Dermis microvascular lymphatic vessel endothelial cell (primary cell): ENCODE measurements at regions not wholly inside any gene's neighbourhood (a gene's known extent, or its start where the extent isn't known, plus 50 kb on each side); places are given as distances from the start of the nearest gene placed in this dataset.

ENCODE experiments used
- DNase-seq, 2 donors: peaks; one replicate each; pipeline versions ENCODE4 v3.0.0 to v3.0.0-alpha.2; 2010; ENCODE audit warnings: low read depth in 2 of 2

DNA sequence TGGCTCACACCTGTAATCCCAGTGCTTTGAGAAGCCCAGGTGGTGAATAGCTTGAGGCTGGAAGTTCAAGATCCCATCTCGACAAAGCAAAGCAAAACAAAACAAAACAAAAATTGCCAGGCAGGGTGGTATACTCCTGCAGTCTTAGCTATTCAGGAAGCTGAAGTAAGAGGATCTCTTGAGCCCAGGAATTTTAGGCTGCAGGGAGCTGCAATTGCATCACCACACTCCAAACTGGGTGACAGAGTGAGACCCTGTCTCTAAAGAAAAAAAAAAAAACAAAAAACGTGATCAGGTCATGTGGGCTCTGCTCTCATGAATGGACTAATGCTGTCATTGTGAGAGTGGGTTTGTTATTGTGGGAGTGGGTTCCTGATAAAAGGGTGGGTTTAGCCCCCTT lies 409.1 kb downstream of the NPIPA7 start:
- DNase-seq, result no peak

DNA sequence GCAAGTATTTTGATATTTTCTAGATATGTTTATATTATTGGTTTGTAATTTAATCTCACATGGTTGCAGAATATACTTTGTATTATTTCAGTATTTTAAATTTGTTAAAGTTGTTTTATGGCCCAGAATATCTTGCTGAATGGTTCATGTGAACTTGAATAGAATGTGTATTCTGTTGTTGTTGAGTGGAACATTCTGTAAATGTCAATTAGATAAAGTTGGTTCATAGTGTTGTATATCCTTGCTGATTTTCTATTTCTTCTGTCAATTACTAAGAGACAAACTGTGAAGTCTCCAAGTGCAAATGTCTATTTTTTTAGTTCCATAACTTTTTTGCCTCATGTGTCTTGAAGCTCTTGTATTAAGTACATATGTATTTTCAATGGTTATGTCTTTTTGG lies 411.7 kb downstream of the NPIPA7 start:
- DNase-seq, result no peak

DNA sequence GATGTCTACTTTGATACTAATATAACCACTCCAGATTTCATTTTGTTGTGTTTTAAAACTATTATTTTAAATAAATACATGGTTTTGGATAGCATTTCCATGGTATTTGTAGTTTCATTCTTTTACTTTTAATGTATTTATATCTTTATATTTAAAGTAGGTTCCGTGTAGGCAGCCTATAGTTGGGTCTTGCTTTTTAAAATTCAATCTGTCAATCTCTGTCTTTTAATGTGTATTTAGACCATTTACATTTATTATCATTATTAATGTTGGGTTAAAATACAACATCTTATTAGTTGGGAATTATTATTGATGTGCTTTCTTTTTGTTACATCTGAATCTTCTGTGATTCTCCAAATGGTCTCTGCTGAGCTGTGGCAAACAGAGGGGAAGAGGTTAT lies 412.1 kb downstream of the NPIPA7 start:
- no peak for DNase-seq

DNA sequence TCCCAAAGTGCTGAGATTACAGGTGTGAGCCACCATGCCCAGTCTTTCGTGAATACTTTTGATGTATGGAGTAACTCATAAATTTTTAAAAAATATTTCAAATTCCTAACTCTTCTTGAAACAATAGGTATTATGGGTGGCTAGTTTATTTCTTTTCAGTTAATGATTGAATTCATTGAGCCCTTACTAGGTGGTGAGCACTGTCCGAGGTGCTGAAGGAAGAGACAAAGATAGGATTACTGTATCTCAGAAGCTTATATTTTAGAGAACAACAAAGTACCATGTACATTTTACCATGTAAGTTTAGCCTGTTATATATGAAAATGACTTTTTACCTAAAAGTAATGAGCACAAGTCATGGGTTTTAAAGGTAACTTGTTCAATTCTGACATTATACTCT lies 418.3 kb downstream of the NPIPA7 start:
- no peak for DNase-seq

DNA sequence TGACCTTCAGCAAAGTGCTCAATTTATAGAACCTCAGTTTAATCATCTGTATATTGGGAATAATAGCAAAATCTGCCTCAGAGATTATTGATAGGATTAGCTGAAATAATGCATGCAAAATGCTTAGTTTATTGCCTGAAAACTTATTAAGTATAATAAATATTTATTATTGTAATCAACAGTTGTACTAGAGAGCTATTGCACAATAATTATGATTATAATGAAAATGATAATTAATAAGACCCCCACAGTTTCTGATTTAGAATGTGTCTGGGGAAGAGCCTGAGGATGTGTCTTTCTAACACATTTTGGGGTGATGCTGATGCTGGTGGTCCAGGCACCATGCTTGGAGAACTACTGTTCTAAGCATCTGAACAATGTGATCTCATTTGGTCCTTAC lies 419.6 kb downstream of the NPIPA7 start:
- no peak for DNase-seq

DNA sequence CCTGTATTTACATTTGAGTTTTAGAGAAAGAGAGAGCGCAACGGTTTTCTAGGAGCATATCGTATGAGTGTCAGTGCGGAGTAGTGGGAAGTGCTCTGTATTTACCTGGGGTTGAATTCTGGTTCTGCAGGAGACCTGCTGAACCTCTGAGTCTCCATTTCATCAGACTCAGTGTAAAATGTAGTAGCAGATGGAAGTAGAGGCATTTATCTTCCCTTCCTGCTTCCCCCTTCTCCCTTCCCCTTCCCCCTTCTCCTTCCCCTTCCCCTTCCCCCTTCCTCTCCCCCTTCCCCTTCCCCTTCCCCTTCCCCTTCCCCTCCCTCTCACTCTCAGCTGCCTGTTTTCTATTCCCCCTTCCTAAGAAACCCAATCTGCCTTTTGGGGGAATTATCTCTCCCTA lies 426.9 kb downstream of the NPIPA7 start:
- DNase-seq, result no peak

DNA sequence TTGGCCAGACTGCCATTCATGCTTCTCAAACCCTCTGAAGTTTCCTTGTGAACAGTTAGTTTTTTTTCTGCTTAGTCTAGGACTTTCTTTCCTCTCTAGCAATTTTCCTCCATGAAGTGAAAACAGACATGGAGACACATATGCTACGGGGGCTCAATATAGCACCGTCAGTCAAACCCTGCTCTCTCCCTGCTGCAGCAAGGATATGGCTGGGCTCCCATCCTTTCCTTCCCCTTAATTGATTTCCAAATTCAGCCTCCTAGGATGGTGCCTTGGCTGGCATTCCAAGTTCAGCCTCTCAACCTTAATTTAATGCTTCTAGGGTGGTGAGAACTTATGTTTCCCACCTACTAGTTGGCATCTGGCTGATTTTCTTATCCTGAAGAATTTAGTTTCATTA lies 436.7 kb downstream of the NPIPA7 start:
- DNase-seq, result no peak

DNA sequence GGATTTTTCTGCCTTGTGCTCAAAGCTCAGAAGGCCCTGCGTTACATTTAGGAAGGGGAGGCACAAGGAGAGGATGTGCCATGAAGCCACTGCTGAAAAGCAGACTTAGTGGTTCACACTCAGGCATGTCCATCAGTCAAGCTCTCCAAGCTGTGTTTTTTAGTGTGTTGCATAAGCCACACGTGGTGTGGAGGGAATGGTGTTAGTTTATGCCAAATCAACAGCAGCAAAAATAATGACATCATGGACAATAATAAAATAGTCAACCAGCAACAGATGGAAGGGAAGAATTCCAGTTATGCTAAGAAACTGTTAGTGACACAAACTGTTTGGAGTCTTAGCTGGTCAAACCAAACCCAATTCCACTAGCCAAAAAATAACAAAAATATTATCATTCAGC lies 438.3 kb downstream of the NPIPA7 start:
- DNase-seq, result no peak

DNA sequence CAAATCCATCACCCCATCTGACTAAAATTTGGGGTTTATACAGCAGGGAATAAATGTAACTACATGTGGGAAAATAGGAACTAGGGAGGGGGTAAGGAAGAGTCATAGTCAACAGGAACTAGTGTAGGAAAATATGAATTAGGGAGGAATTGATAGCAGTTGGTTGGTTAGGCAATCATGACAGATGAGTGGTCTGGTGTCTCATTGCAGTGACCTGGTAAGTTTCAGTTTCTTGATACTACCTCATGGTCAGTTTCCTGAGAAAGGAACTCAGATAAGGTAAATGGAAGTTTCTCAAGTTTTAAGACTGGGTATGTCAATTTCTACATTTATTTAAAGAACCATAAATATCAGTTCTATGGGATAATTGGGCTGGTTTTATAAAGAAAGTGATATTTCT lies 442.3 kb downstream of the NPIPA7 start:
- DNase-seq, result no peak

DNA sequence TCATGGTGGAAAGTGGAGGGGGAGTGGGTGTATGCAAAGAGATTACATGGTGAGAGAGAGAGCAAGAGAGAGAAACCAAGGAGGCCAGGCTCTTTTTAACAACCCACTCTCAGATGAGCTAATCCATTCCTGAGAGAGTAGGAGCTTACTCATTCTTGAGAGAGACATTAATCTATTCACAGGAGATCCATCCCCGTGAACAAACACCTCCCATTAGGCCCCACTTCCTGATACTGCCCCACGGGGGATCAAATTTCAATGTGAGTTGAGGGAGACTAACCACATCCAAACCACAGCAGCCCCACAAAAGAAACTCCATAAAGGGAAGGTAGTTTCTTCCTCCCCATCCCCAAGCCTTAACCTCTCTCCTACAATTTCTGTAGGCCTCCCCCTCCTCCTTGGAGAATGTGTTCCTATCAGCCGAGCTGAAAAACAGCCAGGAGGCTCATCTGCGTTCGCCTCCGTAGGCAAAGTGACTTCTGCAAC lies 450.0 kb downstream of the NPIPA7 start:
- DNase-seq, result no peak

DNA sequence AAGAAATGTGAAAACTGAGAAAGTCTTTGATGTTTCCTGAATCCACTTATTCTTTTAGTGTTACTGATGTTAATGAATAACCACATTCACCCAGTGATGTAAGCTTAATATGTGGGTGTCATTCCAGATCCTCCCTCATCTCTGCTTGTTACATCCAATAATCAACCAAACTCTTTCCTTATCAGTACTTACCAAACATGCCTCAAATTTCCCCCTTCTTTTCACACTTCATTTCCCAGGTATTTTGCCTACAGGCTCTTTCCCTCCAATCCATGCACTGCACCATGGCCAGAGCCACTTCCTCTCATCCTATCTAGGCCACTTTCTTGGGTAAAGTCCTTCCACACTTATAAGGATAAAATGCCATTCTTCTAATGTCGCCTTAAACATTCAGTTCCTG lies 451.5 kb downstream of the NPIPA7 start:
- DNase-seq, result no peak

DNA sequence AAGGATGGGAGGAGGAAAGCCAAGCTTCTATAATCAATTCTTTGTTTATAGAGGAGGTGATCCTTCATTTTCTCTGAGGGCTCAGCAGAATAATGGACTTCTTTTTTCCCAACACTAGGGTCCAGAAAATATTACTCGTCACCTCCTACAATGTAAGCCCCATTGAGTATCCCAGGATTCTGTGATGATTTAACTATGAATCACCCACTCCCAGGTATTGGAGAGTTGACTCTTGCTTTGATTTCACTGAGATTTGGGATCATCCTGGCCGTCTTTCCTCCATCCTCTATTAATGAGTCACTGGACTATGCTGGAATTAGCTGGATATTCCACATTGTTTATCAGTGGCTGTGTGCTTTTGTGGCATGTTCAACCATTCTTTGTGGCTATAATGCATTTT lies 452.0 kb downstream of the NPIPA7 start:
- no peak for DNase-seq

DNA sequence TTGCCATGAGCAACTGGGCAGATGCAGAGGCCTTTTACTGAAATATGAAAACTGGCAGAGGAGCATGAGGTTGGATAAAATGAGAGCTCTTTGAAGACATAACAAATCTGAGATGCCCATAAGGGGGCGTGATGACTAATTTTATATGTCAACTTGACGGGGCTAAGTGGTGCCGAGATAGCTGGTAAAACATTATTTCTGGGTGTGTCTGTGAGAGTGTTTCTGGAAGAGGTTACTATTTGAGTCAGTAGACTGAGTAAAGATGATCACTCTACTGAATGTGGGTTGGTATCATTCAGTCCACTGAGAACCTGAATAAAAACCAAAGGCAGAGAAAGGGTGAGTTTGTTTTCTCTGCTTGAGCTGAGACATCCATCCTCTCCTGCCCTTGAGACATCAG lies 454.2 kb downstream of the NPIPA7 start:
- DNase-seq, result no peak

DNA sequence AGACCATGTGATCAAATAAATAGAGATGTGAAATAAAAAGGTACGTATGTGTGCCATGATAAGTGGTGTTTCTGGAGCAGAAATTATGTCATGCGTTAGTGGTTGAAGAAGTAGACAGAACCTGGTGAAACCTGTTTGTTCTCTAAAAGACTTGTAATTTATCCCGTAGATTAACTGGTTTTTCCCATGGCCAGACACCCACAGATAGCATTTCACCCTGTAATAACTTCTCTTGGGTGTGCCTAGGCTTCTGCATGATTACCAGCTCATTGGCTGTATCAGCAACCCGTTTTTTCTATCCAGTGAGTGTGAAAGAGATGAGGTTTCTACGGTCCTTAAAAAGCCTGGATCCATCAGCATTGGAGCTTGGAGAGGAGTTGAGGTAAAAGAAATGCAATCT lies 471.3 kb downstream of the NPIPA7 start:
- no peak for DNase-seq

DNA sequence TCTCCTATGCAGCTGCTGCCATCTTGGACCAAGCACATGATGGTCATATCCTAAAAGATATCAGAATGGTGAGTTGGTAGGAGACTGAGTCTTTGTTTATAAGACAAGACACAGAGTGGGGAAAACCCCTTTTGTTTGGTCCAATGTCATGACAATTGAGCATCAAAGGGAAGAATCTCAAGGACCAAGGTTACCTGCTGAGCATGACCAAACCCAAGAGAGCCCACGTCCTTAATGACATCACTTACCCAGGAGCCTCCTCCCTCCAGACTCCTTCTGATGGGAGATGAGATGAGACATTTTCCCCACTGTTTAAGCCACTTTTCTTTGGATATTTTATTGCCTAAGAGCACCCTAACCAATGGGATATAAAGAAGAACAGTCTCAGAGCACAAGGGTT lies 478.1 kb downstream of the NPIPA7 start:
- no peak for DNase-seq

DNA sequence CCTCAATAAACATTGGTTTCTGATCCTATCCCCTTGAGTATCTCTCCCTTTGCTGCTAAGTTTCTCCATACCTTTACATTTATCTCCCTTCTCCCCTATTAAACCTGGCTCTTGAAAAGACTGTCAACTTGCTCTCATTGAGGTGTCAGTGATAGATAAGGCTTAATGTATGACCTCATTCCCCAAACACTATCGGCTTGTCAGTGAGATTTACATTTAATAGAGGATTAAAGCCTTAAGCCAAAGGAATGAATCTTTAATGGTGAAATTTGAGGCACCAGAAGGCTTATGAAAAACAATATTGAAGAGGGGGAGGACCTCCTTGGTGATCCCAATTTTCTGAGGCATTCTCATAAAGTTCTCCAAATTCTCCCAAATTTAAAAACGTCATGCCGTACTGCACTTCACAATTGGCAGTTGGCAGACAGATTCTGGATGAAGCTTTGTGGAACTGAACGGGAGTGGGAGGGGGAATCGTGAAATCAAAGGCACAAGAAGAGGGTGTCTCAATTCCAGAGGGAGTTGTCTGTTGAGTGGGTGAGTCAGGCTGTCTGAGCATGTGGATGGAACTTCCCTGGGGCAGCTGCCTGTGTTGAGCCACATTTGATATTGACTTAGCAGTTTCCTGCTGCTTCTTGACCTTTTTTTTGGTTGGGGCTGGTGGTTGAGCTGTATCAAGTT lies 478.8 kb downstream of the NPIPA7 start:
- no peak for DNase-seq

DNA sequence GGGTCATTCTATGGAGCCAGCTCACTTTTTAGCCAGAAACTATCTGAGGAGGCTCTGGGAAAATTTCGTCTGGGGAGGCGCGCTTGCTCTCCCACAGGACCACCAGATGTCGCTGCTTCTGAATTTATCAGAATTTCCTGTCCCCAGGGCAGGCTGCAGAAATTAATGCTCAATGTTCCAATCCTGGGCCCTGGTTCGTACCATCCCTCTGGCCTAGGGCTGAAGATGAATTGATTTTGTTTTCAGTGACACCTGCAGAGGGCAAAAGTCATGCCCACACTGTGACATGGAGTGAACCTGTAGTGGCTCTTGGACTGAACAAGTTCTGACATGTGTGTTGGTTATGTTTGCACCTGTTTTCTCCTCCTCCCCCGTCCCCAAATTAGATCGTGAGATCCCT lies 482.6 kb downstream of the NPIPA7 start:
- peak in 1 of 2 donors; percentile 27 for DNase-seq

DNA sequence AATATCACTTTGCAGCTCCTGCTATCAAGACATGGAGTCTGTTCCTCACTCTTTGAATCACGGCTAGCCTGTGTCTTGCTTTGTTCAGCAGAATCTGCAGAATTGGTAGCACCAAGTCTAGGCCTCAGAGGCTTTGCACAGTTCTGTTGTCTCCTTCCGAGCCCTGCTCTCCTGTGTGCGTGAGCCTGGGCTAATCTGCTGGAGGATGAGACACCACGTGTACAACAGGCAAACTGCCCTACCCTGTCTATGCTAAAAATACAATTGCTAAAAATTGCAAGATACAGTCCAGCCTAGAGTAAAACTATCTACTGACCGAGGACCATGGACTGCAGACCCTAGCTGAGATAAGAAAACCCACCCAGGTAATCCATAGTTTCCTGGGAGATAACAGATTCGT lies 484.7 kb downstream of the NPIPA7 start:
- DNase-seq, result no peak

DNA sequence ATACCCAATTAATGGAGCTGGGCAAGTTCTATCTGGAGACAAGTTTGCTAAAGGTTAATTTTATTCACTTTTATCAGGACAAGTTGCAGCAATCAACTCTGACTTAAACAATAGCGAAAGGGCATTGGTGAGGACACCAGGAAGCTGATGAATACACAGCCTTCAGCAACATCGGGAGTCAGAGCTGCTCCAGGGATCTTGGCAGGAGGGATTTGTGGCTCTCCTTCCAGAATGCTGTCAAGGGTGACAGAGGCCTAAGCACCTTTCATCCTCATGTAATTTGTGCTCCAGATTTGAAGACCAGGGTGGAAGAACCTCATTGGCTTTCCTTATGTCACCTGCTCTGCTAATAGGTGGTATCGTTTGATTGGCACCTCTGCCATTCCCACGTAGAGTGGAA lies 485.6 kb downstream of the NPIPA7 start:
- DNase-seq, result no peak

DNA sequence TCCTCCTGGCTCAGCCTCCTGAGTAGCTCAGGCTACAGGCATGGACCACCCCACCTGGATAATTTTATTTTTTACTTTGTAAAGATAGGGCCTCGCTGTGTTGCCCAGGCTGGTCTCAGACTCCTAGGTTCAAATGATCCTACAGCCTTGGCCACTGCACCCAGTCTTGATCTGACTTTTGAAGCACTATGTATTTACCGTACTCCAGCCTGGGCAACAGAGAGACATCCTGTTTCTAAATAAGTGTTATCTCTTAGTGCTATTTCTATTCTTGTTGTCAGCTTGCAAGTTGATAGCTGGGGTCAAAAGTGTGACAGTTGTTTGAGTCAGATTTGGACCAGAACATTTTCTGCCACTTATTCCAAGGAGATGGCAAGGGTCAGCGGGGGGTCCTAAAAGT lies 486.4 kb downstream of the NPIPA7 start:
- DNase-seq, result no peak

DNA sequence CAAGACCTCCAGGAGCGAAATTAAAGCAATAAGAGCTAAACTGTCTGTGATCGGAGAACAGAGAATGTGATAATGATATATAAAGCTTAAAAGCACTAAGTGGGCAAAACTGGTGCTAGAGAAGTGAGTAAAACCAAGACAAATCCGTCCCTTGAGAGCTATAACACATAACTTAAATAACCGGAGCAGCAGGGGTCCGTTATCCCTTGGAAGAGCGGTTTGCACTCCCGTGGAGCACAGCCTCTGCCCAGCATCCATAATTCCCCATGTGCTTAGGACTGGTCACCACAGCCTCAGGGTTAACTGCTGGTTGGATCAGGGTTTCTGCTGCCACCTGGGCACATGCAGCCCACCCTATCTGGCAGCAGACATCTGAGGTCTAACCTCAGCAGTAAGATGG lies 489.0 kb downstream of the NPIPA7 start:
- DNase-seq, result no peak

DNA sequence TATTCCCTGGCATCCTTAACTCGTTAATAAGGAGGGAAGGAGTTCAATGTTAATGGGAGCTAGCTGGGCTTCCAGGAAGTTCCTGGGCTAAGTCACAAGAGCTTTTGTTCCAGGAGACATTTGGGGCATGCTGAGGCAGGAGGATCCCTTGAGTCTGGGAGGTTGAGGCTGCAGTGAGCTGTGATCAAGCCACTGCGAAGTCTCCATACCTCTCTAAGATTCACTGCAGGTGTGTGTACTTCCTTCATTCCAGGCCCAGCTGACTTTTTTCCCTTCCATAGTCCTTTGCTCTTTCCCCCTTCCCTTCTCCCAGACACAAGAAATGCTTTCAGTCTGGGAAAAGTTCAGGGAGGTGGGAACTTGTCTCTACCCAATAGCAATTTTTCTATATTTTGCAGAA lies 489.8 kb downstream of the NPIPA7 start:
- no peak for DNase-seq

DNA sequence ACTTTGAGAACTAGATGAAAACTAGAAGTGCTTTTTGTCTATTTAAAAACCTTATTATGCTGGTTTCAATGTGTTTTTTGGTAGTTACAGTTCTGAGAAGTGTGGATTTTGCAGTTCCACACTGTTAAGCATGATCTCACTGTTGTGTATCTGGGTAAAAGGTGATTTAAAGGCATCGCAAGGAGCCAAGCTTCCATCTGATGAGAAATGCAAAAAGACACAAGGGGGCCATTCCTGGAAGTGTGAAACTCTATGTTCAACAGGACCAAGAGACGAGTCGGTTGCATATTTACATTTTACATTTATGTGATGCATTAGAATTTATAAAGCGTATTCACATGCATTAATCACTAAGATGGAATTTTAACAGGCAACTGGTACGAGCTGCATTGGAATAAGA lies 490.8 kb downstream of the NPIPA7 start:
- no peak for DNase-seq

DNA sequence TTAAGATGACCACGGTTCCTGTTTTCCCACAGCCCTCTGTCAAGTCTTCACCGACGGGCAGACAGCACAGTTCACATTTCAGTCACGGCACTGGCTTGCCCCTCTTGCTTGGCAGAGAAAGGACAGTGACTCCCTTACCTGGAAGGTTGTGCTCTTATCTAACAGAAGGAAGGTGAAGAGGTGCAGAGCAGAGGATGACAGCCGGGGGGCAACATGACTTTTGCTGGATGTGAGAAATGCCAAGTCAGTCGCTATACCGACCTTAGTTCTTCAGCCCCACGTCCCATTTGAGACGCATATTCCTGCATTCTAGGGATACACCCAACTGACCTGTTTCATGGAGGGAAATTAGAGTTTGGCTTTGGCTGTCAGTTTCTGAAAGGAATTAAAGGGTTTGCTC lies 492.3 kb downstream of the NPIPA7 start:
- no peak for DNase-seq
